ENCODE measurements at regions not wholly inside any gene's neighbourhood (a gene's known extent, or its start where the extent isn't known, plus 50 kb on each side); places are given as distances from the start of the nearest gene placed in this dataset.
A peak's percentile ranks its signal among the peaks of the same experiment; 100 is the strongest.

- DNase-seq, result no peak
Measured at GRCh38 chr14:65878586-65878985, 466.1 kb downstream of the FUT8 start.

- no peak for DNase-seq
Measured at GRCh38 chr14:65879248-65880009, 466.9 kb downstream of the FUT8 start.

- no peak for DNase-seq
Measured at GRCh38 chr14:65880507-65880906, 468.0 kb downstream of the FUT8 start.

GRCh38 chr14:65881642-65882041 lies 469.1 kb downstream of the FUT8 start:
- no peak for DNase-seq

- no peak for DNase-seq
Measured at GRCh38 chr14:65888677-65889076, 476.1 kb downstream of the FUT8 start.

GRCh38 chr14:65892315-65892714 lies 479.8 kb downstream of the FUT8 start:
- no peak for DNase-seq

- DNase-seq, result no peak
Measured at GRCh38 chr14:65900164-65900563, 487.6 kb downstream of the FUT8 start.

DNA sequence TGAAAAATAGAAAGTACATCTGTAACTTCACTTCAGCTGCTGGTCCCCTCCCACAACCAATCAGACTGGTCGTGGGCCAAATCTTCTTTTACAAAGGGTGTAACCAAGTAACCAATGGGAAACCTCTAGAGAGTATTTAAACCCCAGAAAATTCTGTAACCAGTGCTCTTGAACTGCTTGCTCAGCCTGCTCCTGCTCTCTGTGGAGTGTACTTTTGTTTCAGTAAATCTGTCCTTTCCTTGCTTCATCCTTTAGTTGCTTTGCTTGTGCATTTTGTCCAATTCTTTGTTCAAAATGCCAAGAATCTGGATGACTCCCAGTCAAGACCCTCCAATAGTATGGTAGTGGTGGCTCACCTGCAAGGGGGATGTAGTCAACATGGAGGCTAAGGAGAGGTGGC lies 489.1 kb downstream of the FUT8 start:
- DNase-seq, result no peak

DNA sequence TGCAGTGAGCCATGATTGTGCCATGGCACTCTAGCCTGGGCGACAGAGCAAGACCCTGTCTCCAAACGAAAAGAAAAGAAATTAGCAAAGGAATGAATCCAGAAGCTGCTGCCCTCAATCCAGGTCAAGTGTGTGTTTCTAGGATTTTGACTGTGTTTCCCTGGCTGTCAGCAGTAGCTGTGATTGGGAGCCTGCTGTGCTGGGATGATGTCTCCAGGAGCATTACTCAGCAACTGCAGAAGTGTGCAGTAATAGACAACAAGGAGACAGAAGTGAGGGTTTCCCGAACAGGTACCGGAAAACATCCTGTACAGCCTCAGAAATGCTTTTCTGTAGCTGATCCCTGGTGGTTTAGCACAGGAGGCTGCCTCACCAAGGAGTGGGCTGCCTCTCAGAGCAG lies 492.5 kb downstream of the FUT8 start:
- no peak for DNase-seq

DNA sequence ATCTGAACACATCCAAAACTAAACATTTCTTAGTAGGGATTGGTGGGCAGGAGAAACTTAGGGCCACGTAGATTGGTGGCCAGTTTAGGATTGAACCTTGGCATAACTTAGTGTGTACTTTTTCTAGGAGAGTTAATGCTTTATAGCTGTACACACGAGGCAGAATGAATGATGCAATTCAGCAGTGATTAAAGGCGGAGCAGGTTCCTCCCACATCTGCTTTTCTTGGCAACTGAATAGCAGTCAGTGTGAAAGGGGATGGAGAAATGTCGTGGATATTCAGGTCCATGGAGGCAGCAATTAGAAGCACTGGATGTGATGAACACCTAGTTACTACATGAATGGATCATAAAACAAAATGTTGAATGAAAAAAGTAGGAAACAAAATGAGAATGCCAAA lies 493.8 kb downstream of the FUT8 start:
- no peak for DNase-seq

DNA sequence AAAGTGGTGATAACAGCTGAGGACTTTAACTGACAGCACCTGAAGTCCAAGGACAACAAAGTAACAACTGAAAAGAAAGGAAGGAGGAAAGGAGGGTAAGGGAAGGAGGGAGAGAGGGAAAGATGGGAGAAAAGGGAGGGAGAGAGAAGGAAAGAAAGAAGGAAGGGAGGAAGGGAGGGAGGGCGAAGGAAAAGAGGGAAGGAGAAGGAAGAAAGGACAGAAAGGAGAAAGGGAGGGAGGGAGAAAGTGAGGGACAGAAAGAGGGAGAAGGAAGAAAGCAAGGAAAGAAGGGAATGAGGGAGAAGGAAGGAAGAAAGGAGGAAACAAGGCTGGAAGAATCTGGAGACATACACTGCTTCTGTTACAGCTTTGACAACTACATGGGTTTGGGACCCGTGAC lies 494.4 kb downstream of the FUT8 start:
- DNase-seq, result no peak

DNA sequence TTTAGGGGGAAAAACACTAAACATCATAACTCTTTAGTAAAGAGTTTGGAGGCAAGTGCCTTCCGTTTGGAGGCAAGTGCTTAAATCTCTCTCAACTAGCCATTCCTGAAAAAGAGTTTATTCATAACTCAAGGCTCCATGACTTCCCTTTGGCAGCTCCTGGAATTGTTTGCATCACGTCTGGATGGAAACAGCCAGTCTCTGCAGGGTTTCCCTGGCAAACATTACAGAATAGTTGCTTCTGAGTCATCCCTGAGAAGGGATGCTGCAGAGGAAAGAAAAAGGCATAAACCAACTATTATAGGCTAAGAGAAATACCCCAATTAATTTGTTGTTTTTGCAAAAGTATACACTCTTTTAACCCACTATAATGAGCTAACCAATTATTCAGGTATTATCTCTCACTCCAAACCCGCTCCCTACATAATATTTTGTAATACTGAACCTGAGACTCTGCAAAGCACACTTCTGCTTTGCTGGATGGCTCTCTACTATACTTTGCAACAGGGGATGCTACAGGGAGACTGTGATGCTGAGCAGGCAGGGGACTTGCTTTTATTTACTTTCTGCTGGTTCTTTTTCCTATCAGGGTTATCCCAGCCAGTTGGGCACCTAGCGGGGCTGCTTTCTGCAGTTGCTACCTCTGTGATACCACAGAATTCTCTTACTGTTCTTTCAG lies 497.7 kb downstream of the FUT8 start:
- no peak for DNase-seq

DNA sequence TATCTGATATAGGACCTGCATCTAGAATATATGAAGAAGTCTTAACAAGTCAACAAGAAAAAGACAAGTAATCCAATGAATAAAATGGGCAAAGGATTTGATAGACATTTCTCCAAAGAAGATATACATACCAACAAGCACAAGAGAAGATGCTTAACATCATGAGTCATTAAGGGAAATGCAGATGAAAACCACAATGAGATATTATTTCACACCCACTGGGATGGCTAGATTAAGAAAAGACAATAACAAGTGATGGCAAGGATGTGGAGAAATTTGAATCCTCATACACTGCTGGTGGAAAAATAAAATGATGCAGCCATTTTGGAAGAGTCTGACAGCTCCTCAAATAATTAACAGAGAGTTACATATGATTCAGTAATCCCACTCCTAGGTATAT lies 502.6 kb downstream of the FUT8 start:
- DNase-seq, result no peak

DNA sequence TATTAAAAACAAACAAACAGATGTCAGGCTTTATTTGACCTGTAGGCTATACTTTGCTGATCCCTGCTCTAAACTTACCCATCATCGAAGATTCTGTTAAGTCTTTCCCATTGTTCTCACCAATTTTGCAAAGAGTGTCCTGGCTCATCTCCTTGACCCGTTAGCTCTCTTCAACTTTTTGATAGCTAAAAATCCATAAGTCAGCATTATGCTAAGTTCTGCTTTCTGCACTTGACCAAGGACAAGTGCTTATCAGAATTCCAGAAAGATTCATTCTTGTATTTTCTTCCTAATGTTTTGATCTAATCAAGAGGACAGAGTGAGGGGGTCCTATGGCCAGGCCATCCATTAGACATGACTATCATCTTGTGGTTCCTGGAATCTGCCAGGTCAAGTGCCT lies 503.5 kb downstream of the FUT8 start:
- no peak for DNase-seq

GRCh38 chr14:65920996-65921395 lies 508.5 kb downstream of the FUT8 start:
- DNase-seq, result no peak

- no peak for DNase-seq
Measured at GRCh38 chr14:65922142-65922541, 509.6 kb downstream of the FUT8 start.

DNA sequence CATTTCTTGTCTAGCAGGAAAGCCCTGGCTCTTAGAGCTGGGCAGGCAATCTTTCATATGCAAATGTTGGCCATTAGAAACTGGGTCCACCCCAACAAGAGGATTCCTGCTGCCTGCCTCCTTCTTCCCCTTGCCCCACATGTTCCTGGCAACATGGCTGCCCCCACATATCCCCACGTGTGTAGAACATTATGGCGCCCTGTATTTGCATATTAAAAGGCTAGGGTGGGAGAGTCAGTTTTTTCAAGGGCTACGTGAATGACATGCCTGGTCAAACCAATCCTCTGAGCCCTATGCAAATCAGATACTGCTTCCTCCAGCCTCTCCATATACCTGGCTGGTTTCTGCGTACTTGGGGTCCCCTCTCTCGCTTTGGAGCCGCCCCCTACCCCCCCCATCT lies 514.0 kb downstream of the FUT8 start:
- DNase-seq, result no peak

DNA sequence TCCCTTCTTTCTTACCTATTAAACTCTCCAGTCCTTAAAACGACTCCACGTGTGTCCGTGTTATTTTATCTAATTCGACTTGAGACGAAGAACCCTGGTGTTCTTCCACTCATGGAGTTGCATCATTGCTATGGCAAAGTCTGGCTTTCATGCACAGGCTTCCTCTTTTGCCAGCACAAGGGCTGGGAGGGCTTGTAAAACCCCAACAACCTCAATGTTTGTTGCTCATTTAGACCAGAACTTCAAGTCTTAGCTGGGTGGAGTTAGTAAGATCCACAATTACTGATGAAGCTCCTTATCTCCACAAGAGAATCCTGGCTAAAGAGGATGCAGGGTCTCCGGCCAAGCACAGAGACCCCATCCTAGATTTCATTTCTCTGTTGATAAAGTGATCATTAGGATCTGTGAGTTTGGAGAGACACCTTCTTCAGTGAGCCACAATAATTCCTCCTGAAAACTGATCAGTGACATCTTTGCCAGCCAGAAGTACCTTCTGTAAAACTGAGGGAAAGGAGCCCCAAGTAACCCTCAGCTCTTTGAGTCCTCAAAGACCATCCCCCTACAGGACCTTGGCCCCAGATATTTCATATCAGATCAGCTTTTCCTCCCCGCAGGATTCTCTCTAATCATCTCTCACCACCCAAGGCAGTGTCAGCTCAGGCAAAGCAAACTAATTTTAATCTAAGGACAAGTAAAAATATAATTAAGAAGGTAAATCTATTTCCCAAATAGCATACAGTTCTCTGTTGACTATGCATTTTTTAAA lies 514.6 kb downstream of the FUT8 start:
- DNase-seq, result no peak

DNA sequence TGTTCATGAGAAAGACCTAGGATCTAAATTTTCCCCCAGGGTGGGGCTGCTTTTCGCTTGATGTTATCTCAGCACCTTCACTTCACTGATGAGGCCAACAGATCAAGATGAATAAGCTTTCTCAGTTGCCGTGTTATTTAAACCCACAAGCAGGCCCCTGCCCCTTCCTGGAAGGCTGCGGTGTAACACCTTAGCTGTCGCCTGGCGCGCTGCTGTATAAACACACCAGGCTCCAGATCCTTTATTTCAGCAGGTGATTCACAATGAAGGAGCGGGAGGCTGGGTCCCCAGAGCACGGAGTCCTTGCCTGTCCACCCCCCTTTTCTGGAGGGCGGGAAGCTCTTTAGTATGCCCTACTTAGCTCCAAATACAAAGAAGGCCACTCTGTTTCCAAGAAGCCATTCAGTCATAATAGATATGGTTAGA lies 515.4 kb downstream of the FUT8 start:
- peak; percentile 36 for DNase-seq

GRCh38 chr14:65928995-65929394 lies 516.5 kb downstream of the FUT8 start:
- DNase-seq, result no peak

DNA sequence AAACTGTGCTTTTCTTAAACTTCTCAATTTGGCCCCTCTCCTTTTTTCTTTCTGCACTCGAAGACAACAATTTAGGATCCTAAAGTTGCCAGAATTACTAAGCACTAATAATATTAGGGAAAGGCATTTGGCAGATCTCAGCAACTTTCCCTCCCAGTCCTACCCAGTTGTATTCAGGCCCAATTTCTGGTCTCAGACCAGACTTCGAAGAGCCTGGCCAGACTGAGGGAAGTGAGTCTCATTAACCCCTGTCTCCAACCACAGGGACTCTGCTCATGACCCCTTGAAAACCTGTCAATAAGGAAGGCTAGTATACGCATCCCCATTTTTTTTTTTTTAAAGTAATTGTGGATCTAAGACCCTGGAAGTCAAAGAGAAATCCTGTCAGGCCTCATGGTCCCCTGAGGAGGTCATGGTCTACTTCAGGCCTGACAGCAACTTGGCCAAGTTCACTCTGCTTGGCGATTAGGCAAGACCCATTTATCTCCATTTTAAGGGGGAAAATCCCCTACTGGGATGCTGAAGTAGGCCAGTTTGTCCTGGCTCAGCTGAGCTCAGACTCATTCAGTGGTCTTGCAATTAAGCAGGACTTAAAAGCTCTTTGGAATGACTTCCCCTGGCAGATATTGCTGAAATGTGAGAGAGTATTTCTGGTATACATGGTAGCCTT lies 521.0 kb downstream of the FUT8 start:
- DNase-seq, result no peak

- DNase-seq, result no peak
Measured at GRCh38 chr14:65934070-65934435, 521.5 kb downstream of the FUT8 start.

GRCh38 chr14:65936342-65936975 lies 523.9 kb downstream of the FUT8 start:
- no peak for DNase-seq

All from T-helper 9 cell (primary cell).